ENCODE measurements at regions not wholly inside any gene's neighbourhood (a gene's known extent, or its start where the extent isn't known, plus 50 kb on each side); places are given as distances from the start of the nearest gene placed in this dataset.

- Histone ChIP-seq H3K9me3 (ENCODE audit: control insufficient read depth, low read length) (no peaks in the 10 kb centered on the region), H3K27me3 (ENCODE audit: control insufficient read depth in 1 of 2, insufficient read depth in 2 of 2, low read length in 1 of 2) (no peaks in the 10 kb centered on the region), H3K4me3 (ENCODE audit: low read length in 2 of 2) (no peak overlapping the region), H3K36me3 (ENCODE audit: control insufficient read depth in 1 of 2, insufficient read depth in 2 of 2, low read length in 1 of 2) (no peaks in the 10 kb centered on the region), H3K4me1 (ENCODE audit: control insufficient read depth in 1 of 2, insufficient read depth in 2 of 2, low read length in 2 of 2) (no peaks in the 10 kb centered on the region), H3K27ac (ENCODE audit: low read depth in 1 of 2, low read length in 2 of 2) (no peak overlapping the region)
- 85 to 97% methylated on average over 1 of the region's 1 CpG for WGBS, 2 donors
- no peak for ATAC-seq (ENCODE audit: low FRiP score)
- intact Hi-C loops (cut with DNase I) = loop anchor here (10.0 kb wide), 2 partner anchors 154 to 434 kb away; partner anchors contain the start of gene SOX9 (in 1 of the 2)
- DNase-seq = no peak
These were observed 150.5 kb upstream of the SOX9 start for GRCh38 chr17:71970312-71970711.

- intact Hi-C loops (cut with DNase I) = loop anchor here (10.0 kb wide), 2 partner anchors 151 to 431 kb away; partner anchors contain the start of gene SOX9 (in 1 of the 2)
- Histone ChIP-seq H3K4me1 (ENCODE audit: control insufficient read depth in 1 of 2, insufficient read depth in 2 of 2, low read length in 2 of 2) (no peaks in the 10 kb centered on the region), H3K27ac (ENCODE audit: low read depth in 1 of 2, low read length in 2 of 2) (no peak overlapping the region), H3K27me3 (ENCODE audit: control insufficient read depth in 1 of 2, insufficient read depth in 2 of 2, low read length in 1 of 2) (no peaks in the 10 kb centered on the region), H3K4me3 (ENCODE audit: low read length in 2 of 2) (no peak overlapping the region), H3K9me3 (ENCODE audit: control insufficient read depth, low read length) (no peaks in the 10 kb centered on the region), H3K36me3 (ENCODE audit: control insufficient read depth in 1 of 2, insufficient read depth in 2 of 2, low read length in 1 of 2) (no peaks in the 10 kb centered on the region)
- DNase-seq (no peak), ATAC-seq (ENCODE audit: low FRiP score) (no peak)
- WGBS, 2 donors = 92 to 94% methylated on average over 4 of the region's 4 CpGs
These were observed 146.8 kb upstream of the SOX9 start for GRCh38 chr17:71974051-71974450.

- 0 to 2% methylated on average over 13 of the region's 13 CpGs for WGBS, 2 donors
- Histone ChIP-seq H3K4me3 (ENCODE audit: low read length in 2 of 2) (peak overlapping the region; percentile 22 to 49), H3K27ac (ENCODE audit: low read depth in 1 of 2, low read length in 2 of 2) (peak overlapping the region; percentile 8 to 62), H3K4me1 (ENCODE audit: control insufficient read depth in 1 of 2, insufficient read depth in 2 of 2, low read length in 2 of 2) (no peaks in the 10 kb centered on the region), H3K9me3 (ENCODE audit: control insufficient read depth, low read length) (no peaks in the 10 kb centered on the region), H3K36me3 (ENCODE audit: control insufficient read depth in 1 of 2, insufficient read depth in 2 of 2, low read length in 1 of 2) (no peaks in the 10 kb centered on the region), H3K27me3 (ENCODE audit: control insufficient read depth in 1 of 2, insufficient read depth in 2 of 2, low read length in 1 of 2) (no peaks in the 10 kb centered on the region)
- intact Hi-C loops (cut with DNase I) = loop anchor here (10.0 kb wide), 2 partner anchors 149 to 429 kb away; partner anchors contain the start of gene SOX9 (in 1 of the 2)
- ATAC-seq (ENCODE audit: low FRiP score) (peak; percentile 88), DNase-seq (peak; percentile 79 to 83)
These were observed 145.5 kb upstream of the SOX9 start for GRCh38 chr17:71975331-71975801.

- H3K36me3 ChIP-seq (ENCODE audit: control insufficient read depth in 1 of 2, insufficient read depth in 2 of 2, low read length in 1 of 2) = no peaks in the 10 kb centered on the region
- H3K4me1 ChIP-seq (ENCODE audit: control insufficient read depth in 1 of 2, insufficient read depth in 2 of 2, low read length in 2 of 2) = no peaks in the 10 kb centered on the region
- peak overlapping the region in 1 of 2 donors; percentile 41 for H3K27ac ChIP-seq (ENCODE audit: low read depth in 1 of 2, low read length in 2 of 2)
- ATAC-seq (ENCODE audit: low FRiP score) (peak; percentile 97), DNase-seq (peak; percentile 94)
- H3K9me3 ChIP-seq (ENCODE audit: control insufficient read depth, low read length) = no peaks in the 10 kb centered on the region
- intact Hi-C loops (cut with DNase I) = loop anchor here (10.0 kb wide), 2 partner anchors 149 to 429 kb away; partner anchors contain the start of gene SOX9 (in 1 of the 2)
- WGBS, 2 donors = 7% methylated on average over 15 of the region's 15 CpGs
- H3K4me3 ChIP-seq (ENCODE audit: low read length in 2 of 2) = no peak overlapping the region
- H3K27me3 ChIP-seq (ENCODE audit: control insufficient read depth in 1 of 2, insufficient read depth in 2 of 2, low read length in 1 of 2) = no peaks in the 10 kb centered on the region
These were observed 144.7 kb upstream of the SOX9 start for GRCh38 chr17:71976011-71976649.

GRCh38 chr17:71978435-71978834, 142.4 kb upstream of the SOX9 start:
- intact Hi-C loops (cut with DNase I) = loop anchor here (10.0 kb wide), 2 partner anchors 146 to 426 kb away; partner anchors contain the start of gene SOX9 (in 1 of the 2)
- Histone ChIP-seq H3K9me3 (ENCODE audit: control insufficient read depth, low read length) (no peaks in the 10 kb centered on the region), H3K4me3 (ENCODE audit: low read length in 2 of 2) (no peak overlapping the region), H3K4me1 (ENCODE audit: control insufficient read depth in 1 of 2, insufficient read depth in 2 of 2, low read length in 2 of 2) (no peaks in the 10 kb centered on the region), H3K27ac (ENCODE audit: low read depth in 1 of 2, low read length in 2 of 2) (no peak overlapping the region), H3K27me3 (ENCODE audit: control insufficient read depth in 1 of 2, insufficient read depth in 2 of 2, low read length in 1 of 2) (no peaks in the 10 kb centered on the region), H3K36me3 (ENCODE audit: control insufficient read depth in 1 of 2, insufficient read depth in 2 of 2, low read length in 1 of 2) (no peaks in the 10 kb centered on the region)
- DNase-seq = no peak
- WGBS, 2 donors = 77 to 79% methylated on average over 5 of the region's 5 CpGs
- no peak for ATAC-seq (ENCODE audit: low FRiP score)

- Histone ChIP-seq H3K36me3 (ENCODE audit: control insufficient read depth in 1 of 2, insufficient read depth in 2 of 2, low read length in 1 of 2) (no peaks in the 10 kb centered on the region), H3K4me1 (ENCODE audit: control insufficient read depth in 1 of 2, insufficient read depth in 2 of 2, low read length in 2 of 2) (no peaks in the 10 kb centered on the region), H3K9me3 (ENCODE audit: control insufficient read depth, low read length) (no peaks in the 10 kb centered on the region), H3K4me3 (ENCODE audit: low read length in 2 of 2) (no peak overlapping the region), H3K27ac (ENCODE audit: low read depth in 1 of 2, low read length in 2 of 2) (no peak overlapping the region), H3K27me3 (ENCODE audit: control insufficient read depth in 1 of 2, insufficient read depth in 2 of 2, low read length in 1 of 2) (no peaks in the 10 kb centered on the region)
- ATAC-seq (ENCODE audit: low FRiP score) (no peak), DNase-seq (no peak)
- intact Hi-C loops (cut with DNase I) = no loop called here
These were observed 140.6 kb upstream of the SOX9 start for GRCh38 chr17:71980171-71980570.

- H3K27ac ChIP-seq (ENCODE audit: low read depth in 1 of 2, low read length in 2 of 2) = no peak overlapping the region
- no peaks in the 10 kb centered on the region for H3K27me3 ChIP-seq (ENCODE audit: control insufficient read depth in 1 of 2, insufficient read depth in 2 of 2, low read length in 1 of 2)
- no peak for DNase-seq
- H3K9me3 ChIP-seq (ENCODE audit: control insufficient read depth, low read length) = no peaks in the 10 kb centered on the region
- no peak for ATAC-seq (ENCODE audit: low FRiP score)
- WGBS, 2 donors = 88 to 90% methylated on average over 3 of the region's 3 CpGs
- H3K4me3 ChIP-seq (ENCODE audit: low read length in 2 of 2) = no peak overlapping the region
- intact Hi-C loops (cut with DNase I) = no loop called here
- H3K4me1 ChIP-seq (ENCODE audit: control insufficient read depth in 1 of 2, insufficient read depth in 2 of 2, low read length in 2 of 2) = no peaks in the 10 kb centered on the region
- no peaks in the 10 kb centered on the region for H3K36me3 ChIP-seq (ENCODE audit: control insufficient read depth in 1 of 2, insufficient read depth in 2 of 2, low read length in 1 of 2)
These were observed 137.0 kb upstream of the SOX9 start for GRCh38 chr17:71983828-71984227.

GRCh38 chr17:71985111-71986039, 135.4 kb upstream of the SOX9 start:
- Histone ChIP-seq H3K36me3 (ENCODE audit: control insufficient read depth in 1 of 2, insufficient read depth in 2 of 2, low read length in 1 of 2) (no peaks in the 10 kb centered on the region), H3K4me3 (ENCODE audit: low read length in 2 of 2) (no peak overlapping the region), H3K27ac (ENCODE audit: low read depth in 1 of 2, low read length in 2 of 2) (no peak overlapping the region), H3K27me3 (ENCODE audit: control insufficient read depth in 1 of 2, insufficient read depth in 2 of 2, low read length in 1 of 2) (no peaks in the 10 kb centered on the region), H3K9me3 (ENCODE audit: control insufficient read depth, low read length) (no peaks in the 10 kb centered on the region), H3K4me1 (ENCODE audit: control insufficient read depth in 1 of 2, insufficient read depth in 2 of 2, low read length in 2 of 2) (no peaks in the 10 kb centered on the region)
- intact Hi-C loops (cut with DNase I) = no loop called here
- WGBS, 2 donors = 37 to 50% methylated on average over 3 of the region's 3 CpGs
- DNase-seq (no peak), ATAC-seq (ENCODE audit: low FRiP score) (no peak)
